GM12873 (cell line): ENCODE measurements at regions not wholly inside any gene's neighbourhood (a gene's known extent, or its start where the extent isn't known, plus 50 kb on each side); places are given as distances from the start of the nearest gene placed in this dataset.

Experiments
- CTCF ChIP-seq: IDR thresholded peaks from 2 replicates; pipeline ENCODE4 v1.5.1; 2012; ENCODE audit warnings: low read depth, mild to moderate bottlenecking, moderate library complexity, low read length, control low read depth; ENCODE audit not compliant: insufficient read depth; ENCODE audit errors: missing control alignments

DNA sequence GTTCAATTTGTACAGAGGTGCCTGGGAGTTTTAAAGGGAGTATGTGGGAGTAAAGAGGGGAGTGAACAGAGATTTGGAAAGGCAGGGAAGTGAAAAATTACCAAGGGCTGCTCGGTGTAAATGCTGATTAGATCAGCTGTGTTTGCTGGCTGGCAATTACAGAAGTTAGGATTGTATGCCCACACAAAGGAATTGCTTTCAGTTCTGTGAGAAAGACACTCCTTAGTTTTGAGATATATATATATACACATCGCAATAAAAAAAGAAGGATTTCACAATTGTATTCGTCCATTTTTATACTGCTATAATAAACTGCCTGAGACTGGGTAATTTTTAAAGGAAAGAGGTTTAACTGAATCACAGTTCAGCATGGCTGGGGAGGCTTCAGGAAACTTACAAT lies 196.3 kb downstream of the SLITRK5 start:
- no peak for TF ChIP-seq CTCF

- TF ChIP-seq CTCF = no peak
Observed at GRCh38 chr13:87868731-87869130, 197.6 kb downstream of the SLITRK5 start.

GRCh38 chr13:87872813-87873212 lies 201.6 kb downstream of the SLITRK5 start:
- no peak for TF ChIP-seq CTCF

GRCh38 chr13:87877477-87877876 lies 206.3 kb downstream of the SLITRK5 start:
- TF ChIP-seq CTCF = no peak

- no peak for TF ChIP-seq CTCF
Observed at GRCh38 chr13:87878706-87879105, 207.5 kb downstream of the SLITRK5 start.

- no peak for TF ChIP-seq CTCF
Observed at GRCh38 chr13:87884884-87885283, 213.7 kb downstream of the SLITRK5 start.

DNA sequence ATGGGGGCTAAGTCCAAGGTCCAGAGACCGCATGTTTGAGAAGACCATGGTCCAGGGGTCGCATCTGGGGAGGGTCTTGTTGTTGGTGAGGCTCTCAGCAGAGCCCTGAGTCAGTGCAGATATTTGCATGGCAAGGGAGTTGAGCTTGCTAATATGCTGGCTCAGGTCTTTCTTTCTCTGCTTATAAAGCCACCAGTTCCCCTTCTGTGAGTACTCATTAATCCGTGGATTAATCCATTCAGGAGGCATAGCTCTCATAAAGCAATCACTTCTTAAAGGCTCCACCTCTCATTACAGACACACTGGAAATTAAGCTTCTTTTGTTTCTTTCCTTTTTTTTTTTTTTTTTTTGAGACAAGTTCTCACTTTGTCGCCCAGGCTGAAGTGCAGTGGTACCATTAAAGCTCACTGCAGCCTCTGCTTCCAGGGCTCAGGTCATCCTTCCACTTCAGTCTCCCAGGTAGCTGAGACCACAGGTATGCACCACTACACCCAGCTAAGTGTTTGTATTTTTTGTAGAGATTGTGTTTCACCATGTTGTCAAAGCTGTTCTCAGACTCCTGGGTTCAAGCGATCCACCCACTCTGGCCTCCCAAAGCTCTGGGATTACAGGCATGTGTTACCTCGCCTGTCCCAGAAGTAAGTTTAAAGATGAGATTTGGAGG lies 216.4 kb downstream of the SLITRK5 start:
- no peak for TF ChIP-seq CTCF

DNA sequence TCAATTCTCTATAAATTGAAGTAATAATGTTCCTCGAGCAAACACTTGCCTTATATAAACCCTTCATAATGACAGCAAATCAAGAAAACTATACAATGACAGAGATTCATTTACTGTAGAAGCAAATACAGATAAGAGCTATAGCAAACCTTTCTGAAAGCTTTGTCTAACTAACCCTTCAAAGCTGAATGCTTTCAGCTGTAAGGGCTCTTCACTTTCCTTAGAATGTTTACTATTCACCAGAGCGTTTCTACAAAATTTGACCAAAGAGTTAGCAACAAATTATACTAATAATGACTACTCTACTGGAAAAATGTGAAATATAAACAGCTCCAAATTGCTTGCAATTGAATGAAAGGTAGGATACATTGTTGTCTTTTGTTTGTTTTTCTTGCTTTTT lies 218.1 kb downstream of the SLITRK5 start:
- TF ChIP-seq CTCF = no peak
